ENCODE measurements at regions not wholly inside any gene's neighbourhood (a gene's known extent, or its start where the extent isn't known, plus 50 kb on each side); places are given as distances from the start of the nearest gene placed in this dataset.

GRCh38 chr3:177822681-177823096 is 625.4 kb upstream of the TBL1XR1 start:
- TF ChIP-seq EZH2phosphoT487 (IDR thresholded peaks at IDR 0.05; ENCODE audit: borderline replicate concordance, low read length) (no peak), CTCF (conservative IDR thresholded peaks at IDR 0.05; ENCODE audit: low read depth, low read length) (no peak), EZH2 (IDR thresholded peaks at IDR 0.05; ENCODE audit: low read length, unreplicated experiment) (no peak)

Data from PC-3 (cell line).